Adrenal gland (tissue), 9 donors: ENCODE measurements at regions not wholly inside any gene's neighbourhood (a gene's known extent, or its start where the extent isn't known, plus 50 kb on each side); places are given as distances from the start of the nearest gene placed in this dataset.

Experiments used
- DNase-seq, 7 donors: peaks; one replicate each; pipeline ENCODE4 v3.0.0-alpha.2; 2019 to 2020
- H3K27ac ChIP-seq, 5 donors: fragments of 200-600 bp; sonication (generic) in 4 of 5; 1 replicate in 3 of 5; 2 replicates in 2 of 5; pipeline versions ENCODE4 v1.5.1 to v1.8.0; 2016 to 2020; ENCODE audit warnings: mild to moderate bottlenecking in 1 of 5
- H3K27me3 ChIP-seq: fragments of 200-600 bp; 2 replicates; pipeline ENCODE4 v1.8.0; 2021
- H3K36me3 ChIP-seq, 2 donors: fragments of 200-600 bp; replicated peaks in 1 of 2; 1 replicate in 1 of 2; 2 replicates in 1 of 2; pipeline versions ENCODE4 v1.5.1 to v1.8.0; 2018 to 2022
- H3K4me1 ChIP-seq, 2 donors: fragments of 200-600 bp; replicated peaks in 1 of 2; 1 replicate in 1 of 2; 2 replicates in 1 of 2; pipeline versions ENCODE4 v1.5.1 to v1.8.0; 2018 to 2021
- H3K4me3 ChIP-seq, 4 donors: fragments of 200-600 bp; sonication (generic) in 3 of 4; one replicate each; pipeline ENCODE4 v1.5.1; 2016 to 2018
- H3K9me3 ChIP-seq, 3 donors: fragments of 200-600 bp; sonication (generic) in 1 of 3; replicated peaks in 1 of 3; 1 replicate in 2 of 3; 2 replicates in 1 of 3; pipeline versions ENCODE4 v1.5.1 to v1.8.0; 2016 to 2021
- CTCF ChIP-seq, 6 experiments: fragments of 450-650 bp in 4 of 6; fragments of 200-600 bp in 2 of 6; sonication (generic) in 1 of 6; IDR thresholded peaks; 1 replicate in 5 of 6; 2 replicates in 1 of 6; pipeline versions ENCODE4 v1.5.1 to v1.8.0; 2016 to 2021; ENCODE audit warnings: antibody characterized with exemption in 6 of 6, mild to moderate bottlenecking in 2 of 6, moderate library complexity in 1 of 6
- POLR2A ChIP-seq, 2 donors: fragments of 450-650 bp; IDR thresholded peaks; one replicate each; pipeline ENCODE4 v1.6.1; 2017; ENCODE audit warnings: antibody characterized with exemption in 2 of 2, mild to moderate bottlenecking in 2 of 2, moderate library complexity in 1 of 2
- WGBS, 4 donors: extraction: QIAGEN DNeasy Blood & Tissue Kit in 2 of 4; methylation state at CpG; one replicate each; pipeline versions ENCODE4 v1.1.5 to v1.1.7; 2013 to 2017; 5-methylcytosine and 5-hydroxymethylcytosine counted together
- intact Hi-C, 2 donors: fragments of 100-400 bp; cut with DNase I; formaldehyde crosslinking; loops; one replicate each; pipeline versions ENCODE4 v1.14.1 to v1.15.0; 2022 to 2023
- donor health status: healthy with polysubstance abuse.
- donor health status: Bipolar disorder and iron deficiency.
- donor health status: DM: yes; HTN: yes; CAD: no.
- donor health status: DM: no; HTN: no; CAD: no.
- donor health status: DM: no; HTN: no; CAD: no.

DNA sequence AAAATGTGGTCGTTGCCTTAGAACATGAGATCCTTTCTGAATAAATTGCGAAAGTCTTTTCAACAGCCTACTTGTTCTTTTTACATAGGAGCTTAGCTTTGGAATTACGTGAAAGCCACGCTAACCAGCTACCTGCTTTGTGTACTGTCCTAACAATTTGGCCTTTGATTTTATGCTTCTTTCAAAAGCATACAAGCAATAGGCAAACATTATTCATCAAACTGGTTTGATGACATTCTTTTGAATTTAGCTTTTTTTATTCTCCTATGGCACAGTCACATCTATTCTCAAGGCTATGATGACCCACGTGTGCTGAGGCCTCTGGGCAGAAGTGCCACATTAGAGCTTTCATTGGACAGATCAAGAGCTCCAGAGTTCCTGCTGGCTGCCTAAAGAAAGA lies 178.0 kb upstream of the DPT start:
- no peaks in the 10 kb centered on the region for H3K4me1 ChIP-seq
- H3K9me3 ChIP-seq = no peaks in the 10 kb centered on the region
- DNase-seq = no peak
- H3K4me3 ChIP-seq = no peak overlapping the region
- no peaks in the 10 kb centered on the region for H3K27me3 ChIP-seq
- TF ChIP-seq CTCF (IDR thresholded peaks at IDR 0.05) = no peak
- no peak for TF ChIP-seq POLR2A (IDR thresholded peaks at IDR 0.05)
- intact Hi-C loops = no loop called here
- H3K36me3 ChIP-seq = no peaks in the 10 kb centered on the region
- H3K27ac ChIP-seq = no peak overlapping the region
- 47 to 62% (median 58%) methylated on average over 5 of the region's 5 CpGs for WGBS, 4 donors

GRCh38 chr1:168907786-168908348 lies 178.9 kb upstream of the DPT start:
- Histone ChIP-seq H3K27me3 (no peaks in the 10 kb centered on the region), H3K27ac (no peak overlapping the region), H3K4me3 (no peak overlapping the region), H3K9me3 (no peaks in the 10 kb centered on the region), H3K4me1 (no peaks in the 10 kb centered on the region), H3K36me3 (no peaks in the 10 kb centered on the region)
- intact Hi-C loops = no loop called here
- TF ChIP-seq CTCF (IDR thresholded peaks at IDR 0.05) (no peak), POLR2A (IDR thresholded peaks at IDR 0.05) (no peak)
- no peak for DNase-seq

DNA sequence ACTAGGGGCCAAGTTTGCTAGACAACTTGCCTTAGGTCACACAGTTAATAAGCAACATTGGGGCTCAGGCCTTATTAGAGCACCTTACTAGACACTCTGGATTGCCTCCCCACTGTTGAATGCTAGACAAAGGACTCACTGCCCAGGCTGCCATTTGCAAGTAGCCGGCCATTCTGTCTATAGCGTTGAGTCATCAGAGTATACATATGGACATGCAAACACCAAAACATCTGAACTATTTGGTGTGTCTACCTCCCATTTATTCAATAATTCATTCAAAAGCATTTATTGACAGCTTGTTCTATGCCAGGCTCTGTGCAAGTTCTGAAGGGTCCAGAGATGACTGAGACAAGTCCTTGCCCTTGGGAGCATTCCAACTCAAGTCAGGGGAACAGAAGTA lies 181.4 kb upstream of the DPT start:
- 67 to 100% (median 81%) methylated on average over 1 to 2 of the region's 2 CpGs for WGBS, 4 donors
- Histone ChIP-seq H3K9me3 (no peaks in the 10 kb centered on the region), H3K4me3 (no peak overlapping the region), H3K27ac (no peak overlapping the region), H3K27me3 (no peaks in the 10 kb centered on the region), H3K4me1 (no peaks in the 10 kb centered on the region), H3K36me3 (no peaks in the 10 kb centered on the region)
- no peak for TF ChIP-seq CTCF (IDR thresholded peaks at IDR 0.05)
- no peak for TF ChIP-seq POLR2A (IDR thresholded peaks at IDR 0.05)
- intact Hi-C loops = no loop called here
- DNase-seq = no peak

GRCh38 chr1:168911370-168911769 lies 182.4 kb upstream of the DPT start:
- intact Hi-C loops = no loop called here
- DNase-seq = no peak
- no peak for TF ChIP-seq POLR2A (IDR thresholded peaks at IDR 0.05)
- TF ChIP-seq CTCF (IDR thresholded peaks at IDR 0.05) = no peak
- H3K27me3 ChIP-seq = no peaks in the 10 kb centered on the region
- H3K4me1 ChIP-seq = no peaks in the 10 kb centered on the region
- no peaks in the 10 kb centered on the region for H3K36me3 ChIP-seq
- no peak overlapping the region for H3K4me3 ChIP-seq
- H3K27ac ChIP-seq = no peak overlapping the region
- no peaks in the 10 kb centered on the region for H3K9me3 ChIP-seq
